CD14-positive monocyte (primary cell): ENCODE measurements at regions not wholly inside any gene's neighbourhood (a gene's known extent, or its start where the extent isn't known, plus 50 kb on each side); places are given as distances from the start of the nearest gene placed in this dataset.
A peak's percentile ranks its signal among the peaks of the same experiment; 100 is the strongest.

Experiments used
- DNase-seq, 3 donors: peaks; one replicate each; pipeline ENCODE4 v3.0.0-alpha.2; 2011 to 2022
- H2AFZ ChIP-seq: 2 replicates; pipeline ENCODE4 v1.6.0; 2012; ENCODE audit warnings: mild to moderate bottlenecking, low read depth, low read length, inconsistent platforms; ENCODE audit not compliant: insufficient read depth, poor library complexity, severe bottlenecking
- H3K27ac ChIP-seq, 2 donors: 1 replicate in 1 of 2; 2 replicates in 1 of 2; pipeline ENCODE4 v1.5.1; 2012 to 2013; ENCODE audit warnings: low read length in 2 of 2, control low read depth in 1 of 2, inconsistent platforms in 1 of 2, low read depth in 1 of 2, mild to moderate bottlenecking in 1 of 2
- H3K27me3 ChIP-seq, 2 donors: one replicate each; pipeline versions ENCODE4 v1.6.0 to v1.6.1; 2011 to 2013; ENCODE audit warnings: low read length in 2 of 2; ENCODE audit not compliant: control insufficient read depth in 2 of 2, insufficient read depth in 2 of 2
- H3K36me3 ChIP-seq, 2 donors: replicated peaks in 1 of 2; 1 replicate in 1 of 2; 2 replicates in 1 of 2; pipeline versions ENCODE4 v1.5.1 to v1.6.1; 2012 to 2013; ENCODE audit warnings: low read length in 2 of 2, control low read depth in 1 of 2, inconsistent platforms in 1 of 2, mild to moderate bottlenecking in 1 of 2; ENCODE audit not compliant: insufficient read depth in 2 of 2, control insufficient read depth in 1 of 2
- H3K4me1 ChIP-seq, 2 donors: 1 replicate in 1 of 2; 2 replicates in 1 of 2; pipeline versions ENCODE4 v1.5.1 to v1.6.1; 2012 to 2013; ENCODE audit warnings: low read length in 2 of 2, control low read depth in 1 of 2, inconsistent platforms in 1 of 2, mild to moderate bottlenecking in 1 of 2, moderate library complexity in 1 of 2; ENCODE audit not compliant: insufficient read depth in 2 of 2, control insufficient read depth in 1 of 2
- H3K4me2 ChIP-seq: replicated peaks from 2 replicates; pipeline ENCODE3; 2012; ENCODE audit warnings: low read length, moderate library complexity, mild to moderate bottlenecking; ENCODE audit not compliant: poor library complexity, severe bottlenecking; ENCODE audit errors: extremely low read depth
- H3K4me3 ChIP-seq, 3 experiments: fragments of 200-600 bp in 1 of 3; sonication (generic) in 1 of 3; replicated peaks in 1 of 3; 1 replicate in 2 of 3; 2 replicates in 1 of 3; pipeline ENCODE4 v1.5.1; 2011 to 2013; ENCODE audit warnings: low read length in 3 of 3, mild to moderate bottlenecking in 3 of 3, control low read depth in 2 of 3, low read depth in 2 of 3, inconsistent platforms in 1 of 3, moderate library complexity in 1 of 3
- H3K79me2 ChIP-seq: 2 replicates; pipeline ENCODE4 v1.6.0; 2012; ENCODE audit warnings: mild to moderate bottlenecking, control low read depth, inconsistent platforms, low read length, moderate library complexity; ENCODE audit not compliant: insufficient read depth
- H3K9ac ChIP-seq: 2 replicates; pipeline ENCODE4 v1.6.0; 2017; ENCODE audit warnings: low read length, mild to moderate bottlenecking; ENCODE audit not compliant: insufficient read depth, poor library complexity, severe bottlenecking
- H3K9me3 ChIP-seq, 2 donors: replicated peaks in 1 of 2; 1 replicate in 1 of 2; 2 replicates in 1 of 2; pipeline versions ENCODE4 v1.5.1 to v1.6.1; 2012 to 2013; ENCODE audit warnings: low read length in 2 of 2, control low read depth in 1 of 2; ENCODE audit not compliant: control insufficient read depth in 1 of 2, insufficient read depth in 1 of 2
- H4K20me1 ChIP-seq: 2 replicates; pipeline ENCODE4 v1.6.0; 2012; ENCODE audit warnings: mild to moderate bottlenecking, low read length, control low read depth, moderate library complexity; ENCODE audit not compliant: insufficient read depth
- H3K27ac Mint-ChIP-seq, 7 donors: one replicate each; pipeline ENCODE4 v1.8.0; 2020; ENCODE audit warnings: mild to moderate bottlenecking in 7 of 7, mixed read lengths in 7 of 7, moderate library complexity in 6 of 7, inconsistent platforms in 2 of 7
- H3K27me3 Mint-ChIP-seq, 3 donors: one replicate each; pipeline ENCODE4 v1.8.0; 2021 to 2022; ENCODE audit warnings: low read depth in 3 of 3, mild to moderate bottlenecking in 3 of 3, mixed read lengths in 3 of 3, moderate library complexity in 3 of 3, inconsistent platforms in 1 of 3
- H3K36me3 Mint-ChIP-seq, 2 donors: one replicate each; pipeline ENCODE4 v1.8.0; 2020; ENCODE audit warnings: mixed read lengths in 2 of 2, inconsistent platforms in 1 of 2, mild to moderate bottlenecking in 1 of 2
- H3K4me1 Mint-ChIP-seq: one replicate; pipeline ENCODE4 v1.8.0; 2020; ENCODE audit warnings: mild to moderate bottlenecking, mixed read lengths
- H3K4me3 Mint-ChIP-seq, 2 donors: one replicate each; pipeline ENCODE4 v1.8.0; 2020; ENCODE audit warnings: mild to moderate bottlenecking in 2 of 2, mixed read lengths in 2 of 2, moderate library complexity in 1 of 2
- H3K9me3 Mint-ChIP-seq, 7 donors: one replicate each; pipeline ENCODE4 v1.8.0; 2020 to 2022; ENCODE audit warnings: mixed read lengths in 7 of 7, mild to moderate bottlenecking in 6 of 7, moderate library complexity in 6 of 7, inconsistent platforms in 2 of 7
- WGBS: methylation state at CpG from one replicate; pipeline ENCODE4 v1.1.5; 2013; ENCODE audit warnings: missing lambda C conversion rate; ENCODE audit not compliant: insufficient coverage; 5-methylcytosine and 5-hydroxymethylcytosine counted together
- intact Hi-C, 2 donors: fragments of 100-400 bp; cut with micrococcal nuclease; formaldehyde crosslinking; loops; one replicate each; pipeline versions ENCODE4 v1.15.0 to v1.15.1; 2023
- TF ChIP-seq, protein P1 (sequence below): fragments of 200-600 bp; IDR thresholded peaks from one replicate; pipeline ENCODE4 v1.8.0; 2022; ENCODE audit warnings: antibody characterized with exemption, mild to moderate bottlenecking

GRCh38 chr20:50325215-50325614 lies 134.6 kb downstream of the CEBPB start:
- Histone ChIP-seq H3K36me3 (no peaks in the 10 kb centered on the region), H4K20me1 (no peaks in the 10 kb centered on the region), H3K4me1 (peaks cover 17 to 27% of the 10 kb centered on the region in 2 donors), H3K27me3 (no peaks in the 10 kb centered on the region), H3K4me2 (no peak overlapping the region), H3K9ac (no peak overlapping the region), H3K9me3 (no peaks in the 10 kb centered on the region), H3K79me2 (no peaks in the 10 kb centered on the region), H2AFZ (no peak overlapping the region), H3K27ac (no peak overlapping the region), H3K4me3 (no peak overlapping the region)
- Mint-ChIP-seq H3K4me1 (peaks cover 25% of the 10 kb centered on the region), H3K27ac (no peak overlapping the region), H3K27me3 (peaks cover 1 to 3% (median 2%) of the 10 kb centered on the region in 3 donors), H3K4me3 (no peak overlapping the region), H3K36me3 (peaks cover 0 to 4% of the 10 kb centered on the region in 2 donors), H3K9me3 (no peaks in the 10 kb centered on the region)
- WGBS = no CpG with 5 or more reads among the region's 4 CpGs
- TF ChIP-seq, protein P1, sequence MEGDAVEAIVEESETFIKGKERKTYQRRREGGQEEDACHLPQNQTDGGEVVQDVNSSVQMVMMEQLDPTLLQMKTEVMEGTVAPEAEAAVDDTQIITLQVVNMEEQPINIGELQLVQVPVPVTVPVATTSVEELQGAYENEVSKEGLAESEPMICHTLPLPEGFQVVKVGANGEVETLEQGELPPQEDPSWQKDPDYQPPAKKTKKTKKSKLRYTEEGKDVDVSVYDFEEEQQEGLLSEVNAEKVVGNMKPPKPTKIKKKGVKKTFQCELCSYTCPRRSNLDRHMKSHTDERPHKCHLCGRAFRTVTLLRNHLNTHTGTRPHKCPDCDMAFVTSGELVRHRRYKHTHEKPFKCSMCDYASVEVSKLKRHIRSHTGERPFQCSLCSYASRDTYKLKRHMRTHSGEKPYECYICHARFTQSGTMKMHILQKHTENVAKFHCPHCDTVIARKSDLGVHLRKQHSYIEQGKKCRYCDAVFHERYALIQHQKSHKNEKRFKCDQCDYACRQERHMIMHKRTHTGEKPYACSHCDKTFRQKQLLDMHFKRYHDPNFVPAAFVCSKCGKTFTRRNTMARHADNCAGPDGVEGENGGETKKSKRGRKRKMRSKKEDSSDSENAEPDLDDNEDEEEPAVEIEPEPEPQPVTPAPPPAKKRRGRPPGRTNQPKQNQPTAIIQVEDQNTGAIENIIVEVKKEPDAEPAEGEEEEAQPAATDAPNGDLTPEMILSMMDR = no peak
- intact Hi-C loops = no loop called here
- no peak for DNase-seq

GRCh38 chr20:50325651-50326050 lies 135.0 kb downstream of the CEBPB start:
- DNase-seq = no peak
- Histone ChIP-seq H3K9ac (no peak overlapping the region), H3K27me3 (no peaks in the 10 kb centered on the region), H2AFZ (no peak overlapping the region), H3K4me1 (peaks cover 21 to 31% of the 10 kb centered on the region in 2 donors), H3K4me3 (no peak overlapping the region), H3K36me3 (no peaks in the 10 kb centered on the region), H3K79me2 (no peaks in the 10 kb centered on the region), H3K27ac (no peak overlapping the region), H4K20me1 (no peaks in the 10 kb centered on the region), H3K9me3 (no peaks in the 10 kb centered on the region), H3K4me2 (no peak overlapping the region)
- no peaks in the 10 kb centered on the region for H3K9me3 Mint-ChIP-seq
- TF ChIP-seq, protein P1 = no peak
- intact Hi-C loops = no loop called here
- no peak overlapping the region for H3K4me3 Mint-ChIP-seq
- peaks cover under 1 to 2% (median 1%) of the 10 kb centered on the region in 3 donors for H3K27me3 Mint-ChIP-seq
- no CpG with 5 or more reads among the region's 3 CpGs for WGBS
- H3K27ac Mint-ChIP-seq = peak overlapping the region in 2 of 7 donors; percentile 0 to 13
- peaks cover 27% of the 10 kb centered on the region for H3K4me1 Mint-ChIP-seq
- H3K36me3 Mint-ChIP-seq = peaks cover 0 to 2% of the 10 kb centered on the region in 2 donors
